Suprapubic skin (tissue), 4 donors: ENCODE measurements at regions not wholly inside any gene's neighbourhood (a gene's known extent, or its start where the extent isn't known, plus 50 kb on each side); places are given as distances from the start of the nearest gene placed in this dataset.

Experiments
- DNase-seq, 2 donors: peaks; one replicate each; pipeline ENCODE4 v3.0.0-alpha.2; 2019; ENCODE audit warnings: low spot score in 2 of 2
- H3K27ac ChIP-seq: fragments of 200-600 bp; sonication (generic); one replicate; pipeline ENCODE4 v1.5.1; 2019
- H3K27me3 ChIP-seq: fragments of 200-600 bp; sonication (generic); one replicate; pipeline ENCODE4 v1.5.1; 2019
- H3K36me3 ChIP-seq: fragments of 200-600 bp; sonication (generic); one replicate; pipeline ENCODE4 v1.5.1; 2019
- H3K4me1 ChIP-seq: fragments of 200-600 bp; sonication (generic); one replicate; pipeline ENCODE4 v1.5.1; 2019
- H3K4me3 ChIP-seq: fragments of 200-600 bp; sonication (generic); one replicate; pipeline ENCODE4 v1.5.1; 2019; ENCODE audit warnings: mild to moderate bottlenecking
- H3K9me3 ChIP-seq: fragments of 200-600 bp; sonication (generic); one replicate; pipeline ENCODE4 v1.5.1; 2019
- EP300 ChIP-seq: sonication (generic); formaldehyde crosslinking; IDR thresholded peaks from one replicate; pipeline ENCODE4 v1.6.1; 2017; ENCODE audit warnings: antibody characterized with exemption
- POLR2A ChIP-seq, 2 donors: fragments of 450-650 bp; IDR thresholded peaks; one replicate each; pipeline ENCODE4 v1.6.1; 2017; ENCODE audit warnings: antibody characterized with exemption in 2 of 2, mild to moderate bottlenecking in 2 of 2, moderate library complexity in 2 of 2
- POLR2AphosphoS5 ChIP-seq, 3 donors: sonication (generic); formaldehyde crosslinking; IDR thresholded peaks; one replicate each; pipeline ENCODE4 v1.6.1; 2017; ENCODE audit warnings: antibody characterized with exemption in 3 of 3
- WGBS: methylation state at CpG from one replicate; pipeline ENCODE4 v1.1.5; 2018; 5-methylcytosine and 5-hydroxymethylcytosine counted together
- TF ChIP-seq, protein P1 (sequence below), 2 donors: fragments of 200-600 bp in 1 of 2; fragments of 450-650 bp in 1 of 2; sonication (generic) in 1 of 2; IDR thresholded peaks; one replicate each; pipeline ENCODE4 v1.5.1; 2016 to 2019; ENCODE audit warnings: antibody characterized with exemption in 2 of 2, mild to moderate bottlenecking in 1 of 2, moderate library complexity in 1 of 2

DNA sequence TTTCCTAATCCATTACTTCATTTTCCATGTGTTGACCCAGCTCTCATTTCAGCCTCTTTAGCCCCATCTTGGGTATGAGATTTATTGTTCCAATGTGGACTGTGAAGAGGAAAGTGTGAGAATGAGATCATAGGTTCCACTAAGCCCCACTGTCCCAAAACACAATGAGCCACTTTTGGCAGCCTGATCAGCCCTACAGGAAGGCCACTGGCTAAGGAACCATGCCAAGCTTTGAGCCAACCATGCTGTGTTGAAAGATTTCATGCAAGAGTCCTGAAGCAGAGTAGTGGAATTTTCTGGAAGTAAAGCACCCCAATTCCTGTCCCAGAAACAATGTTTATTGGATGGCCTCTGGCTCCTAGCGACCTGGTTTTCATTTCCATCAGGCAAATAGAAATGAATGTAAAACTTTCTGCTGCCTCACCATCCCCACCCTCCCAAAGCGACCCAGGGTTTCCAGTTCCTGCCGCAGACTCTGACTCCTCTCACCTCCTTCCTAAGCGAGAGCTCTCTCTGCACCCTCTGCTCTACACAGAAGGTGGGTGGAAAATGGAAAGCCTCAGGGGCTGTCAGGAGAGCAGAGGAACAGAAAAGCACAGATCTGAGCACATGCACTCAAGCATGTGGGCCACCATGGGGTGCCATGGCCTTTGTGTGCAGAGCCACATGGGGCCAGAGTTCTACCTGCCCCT is 73.1 kb downstream of the KCTD12 start:
- no peak overlapping the region for H3K4me3 ChIP-seq
- 67% methylated on average over 4 of the region's 4 CpGs for WGBS
- H3K27ac ChIP-seq = peak overlapping the region; percentile 54
- H3K9me3 ChIP-seq = no peaks in the 10 kb centered on the region
- peaks cover 22% of the 10 kb centered on the region for H3K4me1 ChIP-seq
- no peaks in the 10 kb centered on the region for H3K27me3 ChIP-seq
- peak; percentile 83 to 85 for DNase-seq
- TF ChIP-seq POLR2A (IDR thresholded peaks at IDR 0.05) = no peak
- no peak for TF ChIP-seq EP300
- TF ChIP-seq, protein P1, sequence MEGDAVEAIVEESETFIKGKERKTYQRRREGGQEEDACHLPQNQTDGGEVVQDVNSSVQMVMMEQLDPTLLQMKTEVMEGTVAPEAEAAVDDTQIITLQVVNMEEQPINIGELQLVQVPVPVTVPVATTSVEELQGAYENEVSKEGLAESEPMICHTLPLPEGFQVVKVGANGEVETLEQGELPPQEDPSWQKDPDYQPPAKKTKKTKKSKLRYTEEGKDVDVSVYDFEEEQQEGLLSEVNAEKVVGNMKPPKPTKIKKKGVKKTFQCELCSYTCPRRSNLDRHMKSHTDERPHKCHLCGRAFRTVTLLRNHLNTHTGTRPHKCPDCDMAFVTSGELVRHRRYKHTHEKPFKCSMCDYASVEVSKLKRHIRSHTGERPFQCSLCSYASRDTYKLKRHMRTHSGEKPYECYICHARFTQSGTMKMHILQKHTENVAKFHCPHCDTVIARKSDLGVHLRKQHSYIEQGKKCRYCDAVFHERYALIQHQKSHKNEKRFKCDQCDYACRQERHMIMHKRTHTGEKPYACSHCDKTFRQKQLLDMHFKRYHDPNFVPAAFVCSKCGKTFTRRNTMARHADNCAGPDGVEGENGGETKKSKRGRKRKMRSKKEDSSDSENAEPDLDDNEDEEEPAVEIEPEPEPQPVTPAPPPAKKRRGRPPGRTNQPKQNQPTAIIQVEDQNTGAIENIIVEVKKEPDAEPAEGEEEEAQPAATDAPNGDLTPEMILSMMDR (IDR thresholded peaks at IDR 0.05) = no peak
- peak in 2 of 3 donors; percentile 34 to 79 for TF ChIP-seq POLR2AphosphoS5 (IDR thresholded peaks at IDR 0.05)
- no peaks in the 10 kb centered on the region for H3K36me3 ChIP-seq

DNA sequence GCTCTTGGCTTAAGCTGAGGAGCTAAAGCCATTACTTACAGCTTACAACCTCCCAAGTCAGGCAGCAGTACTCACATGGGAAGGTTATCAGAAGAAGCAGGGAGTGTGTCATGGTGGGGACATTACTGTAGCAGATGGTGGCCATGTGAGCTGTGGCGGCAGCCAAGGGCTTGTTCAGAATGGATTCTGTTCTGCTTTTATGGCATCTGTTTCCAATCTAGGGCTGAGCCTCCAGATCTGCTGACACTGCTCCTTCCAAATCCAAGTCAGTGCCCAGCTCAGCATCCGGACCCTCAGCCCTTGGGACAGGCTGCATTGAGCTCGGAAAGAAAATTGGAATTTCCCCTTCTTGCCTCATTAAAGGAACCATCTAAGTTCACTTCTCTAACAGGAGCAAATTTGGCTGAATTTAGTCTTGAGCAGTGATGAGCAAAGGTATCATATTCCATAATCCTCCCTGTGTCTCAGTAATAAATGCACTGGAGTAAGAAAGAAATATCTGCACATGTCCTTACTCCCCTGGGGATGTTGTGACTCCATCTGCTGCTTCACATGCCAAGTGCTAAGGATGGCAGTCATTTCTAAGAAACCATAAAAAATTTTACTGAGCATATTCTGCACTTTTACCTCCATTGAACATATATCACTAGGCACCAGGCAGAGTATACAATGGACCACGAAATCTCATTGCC is 73.9 kb downstream of the KCTD12 start:
- Histone ChIP-seq H3K27me3 (no peaks in the 10 kb centered on the region), H3K36me3 (no peaks in the 10 kb centered on the region), H3K4me1 (peaks cover 22% of the 10 kb centered on the region), H3K9me3 (no peaks in the 10 kb centered on the region), H3K27ac (peak overlapping the region; percentile 54), H3K4me3 (no peak overlapping the region)
- TF ChIP-seq EP300 = no peak
- TF ChIP-seq, protein P1 (IDR thresholded peaks at IDR 0.05) = no peak
- no peak for TF ChIP-seq POLR2A (IDR thresholded peaks at IDR 0.05)
- peak in 1 of 3 donors; percentile 60 for TF ChIP-seq POLR2AphosphoS5 (IDR thresholded peaks at IDR 0.05)
- WGBS = 55% methylated on average over 4 of the region's 4 CpGs
- peak; percentile 81 to 86 for DNase-seq

DNA sequence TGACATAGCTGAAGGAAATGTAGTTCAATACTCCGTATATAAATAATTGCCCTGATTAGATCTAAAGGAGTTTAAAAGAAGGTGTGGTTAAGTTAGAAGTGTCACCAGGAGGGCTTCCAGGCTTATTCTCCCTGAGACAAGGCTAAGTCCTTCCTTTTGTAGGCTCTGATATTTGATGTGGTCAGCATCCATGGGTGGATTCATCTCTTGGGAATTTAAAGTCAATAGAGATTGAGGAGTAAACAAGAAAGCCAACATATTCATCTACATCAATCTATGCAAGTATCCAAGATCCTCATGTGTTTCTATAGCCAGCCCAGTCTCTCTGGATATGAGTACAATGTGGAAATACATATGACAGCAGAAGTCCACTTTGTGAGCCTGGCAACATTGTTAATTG is 76.8 kb downstream of the KCTD12 start:
- Histone ChIP-seq H3K36me3 (no peaks in the 10 kb centered on the region), H3K27ac (no peak overlapping the region), H3K9me3 (no peaks in the 10 kb centered on the region), H3K4me1 (peaks cover 22% of the 10 kb centered on the region), H3K27me3 (no peaks in the 10 kb centered on the region), H3K4me3 (no peak overlapping the region)
- no peak for DNase-seq
- WGBS = 57% methylated on average over 1 of the region's 1 CpG
- TF ChIP-seq EP300 = no peak
- no peak for TF ChIP-seq POLR2AphosphoS5 (IDR thresholded peaks at IDR 0.05)
- TF ChIP-seq, protein P1 (IDR thresholded peaks at IDR 0.05) = no peak
- TF ChIP-seq POLR2A (IDR thresholded peaks at IDR 0.05) = no peak

DNA sequence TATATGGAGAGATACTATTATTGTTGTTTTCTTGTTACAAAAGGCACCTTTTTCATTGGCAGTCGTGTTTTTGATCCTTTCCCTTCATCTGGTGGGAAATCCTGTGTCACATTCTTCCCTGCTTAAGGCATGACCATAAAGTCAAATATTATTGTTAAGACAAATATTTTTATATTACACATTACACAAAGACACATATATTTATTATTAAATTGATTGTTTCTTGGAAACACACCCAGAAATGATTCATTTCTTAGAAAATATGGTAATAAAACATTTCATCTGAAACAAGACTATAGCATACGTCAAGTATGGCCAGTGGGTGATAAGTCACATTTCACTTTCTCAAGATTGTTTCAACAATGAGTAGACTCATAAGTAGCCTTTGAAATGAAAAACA is 77.3 kb downstream of the KCTD12 start:
- TF ChIP-seq POLR2AphosphoS5 (IDR thresholded peaks at IDR 0.05) (no peak), EP300 (no peak), POLR2A (IDR thresholded peaks at IDR 0.05) (no peak)
- TF ChIP-seq, protein P1 (IDR thresholded peaks at IDR 0.05) = no peak
- H3K27me3 ChIP-seq = no peaks in the 10 kb centered on the region
- H3K9me3 ChIP-seq = no peaks in the 10 kb centered on the region
- no peak overlapping the region for H3K27ac ChIP-seq
- H3K4me3 ChIP-seq = no peak overlapping the region
- peaks cover 20% of the 10 kb centered on the region for H3K4me1 ChIP-seq
- DNase-seq = no peak
- H3K36me3 ChIP-seq = no peaks in the 10 kb centered on the region
- WGBS = 57% methylated on average over 2 of the region's 2 CpGs

DNA sequence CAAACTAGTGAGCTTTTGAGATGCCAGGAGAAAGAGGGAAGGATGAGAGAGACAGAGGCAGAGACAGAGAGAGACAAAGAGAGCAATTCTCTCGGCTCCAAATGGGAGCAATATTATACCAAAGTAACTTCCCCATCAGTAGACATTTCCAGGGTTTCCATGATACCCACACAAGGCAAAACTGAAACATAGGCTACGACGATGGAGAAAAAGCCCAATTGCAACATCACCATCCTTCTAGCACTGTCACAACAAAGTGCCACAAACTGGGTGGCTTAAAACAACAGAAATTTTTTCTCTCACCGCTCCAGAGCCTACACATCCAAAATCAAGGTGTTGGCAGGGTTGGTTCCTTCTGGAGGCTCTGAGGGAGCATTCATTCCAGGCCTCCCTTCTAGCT is 81.4 kb downstream of the KCTD12 start:
- TF ChIP-seq, protein P1 (IDR thresholded peaks at IDR 0.05) = no peak
- TF ChIP-seq POLR2AphosphoS5 (IDR thresholded peaks at IDR 0.05) = no peak
- TF ChIP-seq EP300 = no peak
- no peak for TF ChIP-seq POLR2A (IDR thresholded peaks at IDR 0.05)
- Histone ChIP-seq H3K27me3 (no peaks in the 10 kb centered on the region), H3K27ac (no peak overlapping the region), H3K4me3 (no peak overlapping the region), H3K36me3 (no peaks in the 10 kb centered on the region), H3K9me3 (no peaks in the 10 kb centered on the region), H3K4me1 (no peaks in the 10 kb centered on the region)
- 95% methylated on average over 4 of the region's 4 CpGs for WGBS
- DNase-seq = no peak
